ENCODE measurements at regions not wholly inside any gene's neighbourhood (a gene's known extent, or its start where the extent isn't known, plus 50 kb on each side); places are given as distances from the start of the nearest gene placed in this dataset.

GRCh38 chr2:22893761-22894517, 491.0 kb upstream of the KLHL29 start:
- no peak for DNase-seq (ENCODE audit: low spot score)

GRCh38 chr2:22894761-22895160, 490.2 kb upstream of the KLHL29 start:
- no peak for DNase-seq (ENCODE audit: low spot score)

GRCh38 chr2:22897428-22897827, 487.6 kb upstream of the KLHL29 start:
- DNase-seq (ENCODE audit: low spot score): no peak

- no peak for DNase-seq (ENCODE audit: low spot score)
Measured at GRCh38 chr2:22900674-22901073, 484.3 kb upstream of the KLHL29 start.

GRCh38 chr2:22901471-22902179, 483.4 kb upstream of the KLHL29 start:
- DNase-seq (ENCODE audit: low spot score): no peak

- DNase-seq (ENCODE audit: low spot score): no peak
Measured at GRCh38 chr2:22902180-22902550, 482.8 kb upstream of the KLHL29 start.

GRCh38 chr2:22902662-22903165, 482.3 kb upstream of the KLHL29 start:
- DNase-seq (ENCODE audit: low spot score): no peak

GRCh38 chr2:22903616-22904015, 481.4 kb upstream of the KLHL29 start:
- no peak for DNase-seq (ENCODE audit: low spot score)

- no peak for DNase-seq (ENCODE audit: low spot score)
Measured at GRCh38 chr2:22904126-22904684, 480.8 kb upstream of the KLHL29 start.

GRCh38 chr2:22907330-22907729, 477.6 kb upstream of the KLHL29 start:
- DNase-seq (ENCODE audit: low spot score): no peak

GRCh38 chr2:22912398-22912797, 472.6 kb upstream of the KLHL29 start:
- DNase-seq (ENCODE audit: low spot score): no peak

GRCh38 chr2:22929998-22930397, 455.0 kb upstream of the KLHL29 start:
- no peak for DNase-seq (ENCODE audit: low spot score)

GRCh38 chr2:22930781-22931180, 454.2 kb upstream of the KLHL29 start:
- DNase-seq (ENCODE audit: low spot score): no peak

- no peak for DNase-seq (ENCODE audit: low spot score)
Measured at GRCh38 chr2:22932288-22932687, 452.7 kb upstream of the KLHL29 start.

GRCh38 chr2:22934747-22935146, 450.2 kb upstream of the KLHL29 start:
- no peak for DNase-seq (ENCODE audit: low spot score)

GRCh38 chr2:22942441-22942840, 442.5 kb upstream of the KLHL29 start:
- no peak for DNase-seq (ENCODE audit: low spot score)

GRCh38 chr2:22944143-22944542, 440.8 kb upstream of the KLHL29 start:
- no peak for DNase-seq (ENCODE audit: low spot score)

GRCh38 chr2:22946553-22946952, 438.4 kb upstream of the KLHL29 start:
- DNase-seq (ENCODE audit: low spot score): no peak

GRCh38 chr2:22947741-22948140, 437.2 kb upstream of the KLHL29 start:
- DNase-seq (ENCODE audit: low spot score): no peak

- DNase-seq (ENCODE audit: low spot score): no peak
Measured at GRCh38 chr2:22950431-22950830, 434.5 kb upstream of the KLHL29 start.

- DNase-seq (ENCODE audit: low spot score): no peak
Measured at GRCh38 chr2:22952656-22953225, 432.2 kb upstream of the KLHL29 start.

GRCh38 chr2:22957446-22957845, 427.5 kb upstream of the KLHL29 start:
- no peak for DNase-seq (ENCODE audit: low spot score)

- DNase-seq (ENCODE audit: low spot score): no peak
Measured at GRCh38 chr2:22958308-22958707, 426.7 kb upstream of the KLHL29 start.
